ENCODE measurements at regions not wholly inside any gene's neighbourhood (a gene's known extent, or its start where the extent isn't known, plus 50 kb on each side); places are given as distances from the start of the nearest gene placed in this dataset.

GRCh38 chr17:77271411-77271810 is 130.6 kb downstream of the SEC14L1 start:
- FAIRE-seq: no peak
- no peak for DNase-seq (ENCODE audit: low read depth in 1 of 2, low spot score in 2 of 2)
- H3K9me3 ChIP-seq (ENCODE audit: insufficient read depth in 2 of 2, low read depth in 1 of 2, low read length in 1 of 2): no peaks in the 10 kb centered on the region

More at GRCh38 chr17:77271411-77271810, 130.6 kb downstream of the SEC14L1 start:
- Histone ChIP-seq H3K23ac (ENCODE audit: insufficient read length) (no peak overlapping the region), H3K4ac (replicated peaks; ENCODE audit: insufficient read length, low read depth, low read length) (no peak overlapping the region), H3K9ac (replicated peaks in 1 of 4; ENCODE audit: extremely low read depth in 1 of 4, low read depth in 3 of 4, low read length in 3 of 4) (no peak overlapping the region), H3K4me2 (ENCODE audit: insufficient read depth in 1 of 2, low read depth in 2 of 2, low read length in 2 of 2) (no peak overlapping the region), H2AK5ac (ENCODE audit: low read depth, low read length) (no peak overlapping the region), H2BK12ac (ENCODE audit: low read depth, low read length) (no peak overlapping the region), H4K91ac (replicated peaks; ENCODE audit: insufficient read length, low read length) (no peak overlapping the region), H2AFZ (ENCODE audit: low read length) (no peak overlapping the region), H3K14ac (ENCODE audit: insufficient read length) (no peak overlapping the region), H3K27me3 (replicated peaks in 1 of 4; ENCODE audit: control insufficient read depth in 3 of 4, extremely low read depth in 1 of 4, insufficient read depth in 3 of 4, low read length in 3 of 4) (no peaks in the 10 kb centered on the region), H3K79me1 (ENCODE audit: low read depth, low read length) (no peaks in the 10 kb centered on the region), H2BK5ac (ENCODE audit: low read depth, low read length) (no peak overlapping the region), H2BK15ac (ENCODE audit: low read length) (no peak overlapping the region), H2BK120ac (replicated peaks; ENCODE audit: low read depth, low read length) (no peak overlapping the region), H4K5ac (ENCODE audit: insufficient read length, low read depth, low read length) (no peak overlapping the region), H3K56ac (replicated peaks; ENCODE audit: insufficient read length, low read depth, low read length) (no peak overlapping the region), H4K8ac (ENCODE audit: extremely low read depth, insufficient read depth, low read length) (no peak overlapping the region), H3K79me2 (ENCODE audit: control insufficient read depth in 1 of 2, insufficient read depth in 2 of 2, low read length in 2 of 2) (no peaks in the 10 kb centered on the region), H3K23me2 (ENCODE audit: low read depth, low read length) (no peaks in the 10 kb centered on the region), H3K4me3 (ENCODE audit: extremely low read depth in 1 of 4, insufficient read depth in 2 of 4, low read depth in 3 of 4, low read length in 4 of 4) (no peak overlapping the region), H2BK20ac (ENCODE audit: low read length) (no peak overlapping the region), H3K18ac (ENCODE audit: extremely low read depth, low read length) (no peak overlapping the region), H3K36me3 (ENCODE audit: control insufficient read depth in 2 of 4, insufficient read depth in 4 of 4, low read length in 3 of 4) (no peaks in the 10 kb centered on the region), H3K27ac (ENCODE audit: low read depth, low read length) (no peak overlapping the region), H3K4me1 (replicated peaks in 1 of 4; ENCODE audit: control insufficient read depth in 3 of 4, insufficient read depth in 4 of 4, low read length in 3 of 4) (no peaks in the 10 kb centered on the region), H4K20me1 (replicated peaks in 1 of 2; ENCODE audit: control insufficient read depth in 1 of 2, insufficient read depth in 2 of 2, low read length in 2 of 2) (no peaks in the 10 kb centered on the region)
- 88% methylated on average over 8 of the region's 8 CpGs; no CpG with 5 or more reads in 1 of the 2 experiments for WGBS, 2 experiments (ENCODE audit: extremely low coverage in 1 of 2, insufficient coverage in 1 of 2, insufficient read length in 1 of 2, insufficient replicate concordance in 2 of 2, low coverage in 1 of 2, low lambda C conversion rate in 2 of 2, missing lambda C conversion rate in 1 of 2)
- ChIA-PET POLR2A (ENCODE audit: partially characterized antibody) (no interaction called here), CTCF (ENCODE audit: partially characterized antibody) (interaction anchor here (1.2 to 2.7 kb wide), 3 partner anchors 12 to 142 kb away, joined by 3 to 10 read pairs (median 3); no protein-coding TSS in a partner anchor)
- no peak for TF ChIP-seq SP1 (IDR thresholded peaks at IDR 0.05; ENCODE audit: low read depth, low read length)
- no peak for TF ChIP-seq CBX8 (IDR thresholded peaks at IDR 0.05; ENCODE audit: borderline replicate concordance, low read depth, low read length)
- no peak for TF ChIP-seq MAFK (IDR thresholded peaks at IDR 0.05; ENCODE audit: low read depth, low read length)
- no peak for TF ChIP-seq NANOG (IDR thresholded peaks at IDR 0.05; ENCODE audit: insufficient read depth, low read depth, low read length, poor library complexity, severe bottlenecking)
- TF ChIP-seq ATF3 (IDR thresholded peaks at IDR 0.05; ENCODE audit: insufficient read depth, low read depth, low read length): no peak
- TF ChIP-seq BACH1 (IDR thresholded peaks at IDR 0.05; ENCODE audit: low read length): no peak
- no peak for TF ChIP-seq KDM4A (IDR thresholded peaks at IDR 0.05; ENCODE audit: low read depth, low read length, severe bottlenecking)
- no peak for TF ChIP-seq BRCA1 (IDR thresholded peaks at IDR 0.05; ENCODE audit: low read depth, low read length)
